H7 (cell line): ENCODE measurements at regions not wholly inside any gene's neighbourhood (a gene's known extent, or its start where the extent isn't known, plus 50 kb on each side); places are given as distances from the start of the nearest gene placed in this dataset.
"Not testable (repeated sequence)": the region's sequence is repeated elsewhere in the genome, so short reads cannot be mapped to it uniquely, and the experiment has no call there.

ENCODE experiments used
- DNase-seq: peaks from one replicate; pipeline ENCODE4 v3.0.0; 2012
- H3K27me3 ChIP-seq: 2 replicates; pipeline ENCODE4 v1.6.0; 2011; ENCODE audit warnings: mild to moderate bottlenecking, low read length; ENCODE audit not compliant: control insufficient read depth, insufficient read depth
- H3K36me3 ChIP-seq: replicated peaks from 2 replicates; pipeline ENCODE4 v1.5.1; 2011; ENCODE audit warnings: low read length; ENCODE audit not compliant: control insufficient read depth, insufficient read depth
- H3K4me3 ChIP-seq: 2 replicates; pipeline ENCODE4 v1.5.1; 2011; ENCODE audit warnings: low read depth, mild to moderate bottlenecking, control low read depth, low read length, moderate library complexity; ENCODE audit not compliant: insufficient read depth

DNA sequence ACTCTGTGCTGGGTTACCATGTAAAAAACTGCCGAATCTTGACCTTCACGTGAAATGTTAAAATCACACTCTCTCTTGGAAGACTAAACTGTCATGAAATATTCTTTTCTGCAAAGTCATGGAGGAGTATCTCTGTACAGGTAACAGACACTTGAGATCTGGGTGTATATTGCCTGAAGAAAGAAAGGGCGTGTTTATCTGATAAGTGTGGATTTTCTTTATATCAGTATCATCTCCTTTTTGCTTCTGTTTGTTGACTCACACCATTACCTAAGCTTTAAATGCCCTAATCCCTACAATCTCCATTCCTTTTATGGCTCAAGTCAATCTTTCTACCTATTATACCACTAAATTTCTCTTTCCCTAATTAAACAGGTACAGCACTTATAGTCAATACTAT, 673.2 kb upstream of the SOX9 start:
- H3K36me3 ChIP-seq = no peaks in the 10 kb centered on the region
- DNase-seq = no peak
- H3K27me3 ChIP-seq = no peaks in the 10 kb centered on the region
- H3K4me3 ChIP-seq = no peak overlapping the region

DNA sequence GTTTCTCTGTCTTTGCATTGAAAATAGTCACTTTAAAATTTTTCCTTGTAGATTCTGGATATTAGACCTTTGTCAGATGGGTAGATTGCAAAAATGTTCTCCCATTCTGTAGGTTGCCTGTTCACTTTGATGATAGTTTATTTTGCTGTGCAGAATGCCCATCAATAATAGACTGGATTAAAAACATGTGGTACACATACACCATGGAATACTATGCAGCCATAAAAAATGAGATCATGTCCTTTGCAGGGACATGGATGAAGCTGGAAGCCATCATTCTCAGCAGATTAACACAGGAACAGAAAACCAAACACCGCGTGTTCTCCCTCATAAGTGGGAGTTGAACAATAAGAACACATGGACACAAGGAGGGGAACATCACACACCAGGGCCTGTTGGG, 670.2 kb upstream of the SOX9 start:
- not testable (repeated sequence) for H3K4me3 ChIP-seq, H3K27me3 ChIP-seq, H3K36me3 ChIP-seq, DNase-seq

DNA sequence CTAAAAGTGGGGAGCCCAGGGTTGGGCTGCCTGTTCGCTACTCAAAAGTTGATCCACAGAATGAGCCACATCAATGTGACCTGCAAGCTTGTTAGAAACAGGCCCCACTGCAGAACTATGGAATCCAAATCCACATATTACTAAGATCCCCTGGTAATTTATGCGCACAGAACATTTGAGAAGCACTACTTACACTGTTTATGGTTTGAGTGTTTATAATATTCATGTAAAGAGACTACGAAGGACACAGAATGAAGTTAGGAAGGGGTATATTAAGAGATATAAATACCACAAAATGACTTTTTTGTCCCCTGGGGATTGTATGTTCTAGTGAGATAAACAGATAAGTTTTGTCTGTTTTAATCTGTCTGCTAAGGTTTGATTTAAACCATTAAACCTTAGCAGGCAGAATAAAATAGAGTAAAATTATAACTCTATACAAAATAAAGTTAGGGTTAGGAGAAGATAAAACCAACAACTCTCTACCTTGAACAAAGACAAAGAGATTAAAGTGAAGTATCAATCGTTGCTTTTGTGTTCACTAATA, 666.9 kb upstream of the SOX9 start:
- no peak for DNase-seq
- H3K27me3 ChIP-seq = no peaks in the 10 kb centered on the region
- H3K36me3 ChIP-seq = no peaks in the 10 kb centered on the region
- H3K4me3 ChIP-seq = no peak overlapping the region

DNA sequence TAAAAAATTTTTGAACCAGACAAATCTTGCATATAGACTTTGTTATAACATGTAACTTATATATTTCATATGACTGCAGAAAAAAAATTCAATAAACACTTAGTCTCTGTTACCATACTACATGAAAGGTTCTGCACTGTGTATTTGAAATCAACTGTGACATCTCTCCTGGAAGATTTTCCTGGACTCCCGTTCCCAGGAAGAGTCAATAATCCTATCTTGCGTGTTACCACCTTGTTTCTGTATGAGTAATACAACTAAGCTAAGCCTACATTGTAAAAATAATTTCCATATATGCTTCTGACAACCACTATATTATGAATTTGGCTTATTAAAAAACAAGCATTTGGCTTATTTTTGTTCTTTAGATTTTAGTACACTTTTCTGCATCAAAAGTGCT, 665.6 kb upstream of the SOX9 start:
- DNase-seq = no peak
- no peaks in the 10 kb centered on the region for H3K27me3 ChIP-seq
- no peaks in the 10 kb centered on the region for H3K36me3 ChIP-seq
- H3K4me3 ChIP-seq = no peak overlapping the region

DNA sequence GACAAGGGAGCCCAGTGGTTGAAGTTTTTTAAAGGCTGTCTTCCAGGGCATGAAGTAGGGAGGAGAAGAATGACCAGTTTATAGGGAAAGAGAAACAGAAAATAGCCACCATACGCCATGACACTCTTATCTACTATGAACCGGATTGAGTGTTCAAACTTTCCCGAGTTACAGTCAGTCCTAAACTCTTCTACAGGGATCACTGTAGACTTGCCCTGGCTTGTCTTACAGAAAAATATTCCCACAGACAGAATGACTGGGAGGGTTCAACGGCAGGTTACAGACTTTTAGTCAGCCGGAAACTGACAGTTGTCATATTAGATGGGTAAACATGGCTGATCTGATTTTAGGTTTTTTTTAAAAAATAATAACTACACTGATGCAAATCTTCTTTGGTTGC, 662.5 kb upstream of the SOX9 start:
- Histone ChIP-seq H3K4me3 (no peak overlapping the region), H3K27me3 (no peaks in the 10 kb centered on the region), H3K36me3 (no peaks in the 10 kb centered on the region)
- DNase-seq = no peak

DNA sequence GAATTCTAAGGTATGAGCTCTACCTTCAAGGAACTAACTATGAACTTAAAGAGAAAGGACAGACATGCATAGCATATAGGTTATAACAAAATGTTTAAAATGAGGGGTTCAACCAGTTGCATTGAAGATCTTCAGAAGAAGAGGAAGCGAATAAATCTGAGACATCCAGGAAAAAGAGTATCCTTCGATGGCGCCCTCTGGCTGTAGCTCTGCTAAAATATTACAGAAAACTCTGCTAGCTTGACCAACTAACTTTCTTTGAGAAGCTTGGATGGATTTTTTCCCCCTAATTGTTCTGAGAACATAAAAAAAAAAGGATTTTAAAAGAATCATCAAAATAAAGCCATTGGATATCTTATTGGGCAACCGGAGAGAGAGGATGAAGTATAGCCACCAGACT, 659.9 kb upstream of the SOX9 start:
- Histone ChIP-seq H3K27me3 (no peaks in the 10 kb centered on the region), H3K4me3 (no peak overlapping the region), H3K36me3 (no peaks in the 10 kb centered on the region)
- DNase-seq = no peak

DNA sequence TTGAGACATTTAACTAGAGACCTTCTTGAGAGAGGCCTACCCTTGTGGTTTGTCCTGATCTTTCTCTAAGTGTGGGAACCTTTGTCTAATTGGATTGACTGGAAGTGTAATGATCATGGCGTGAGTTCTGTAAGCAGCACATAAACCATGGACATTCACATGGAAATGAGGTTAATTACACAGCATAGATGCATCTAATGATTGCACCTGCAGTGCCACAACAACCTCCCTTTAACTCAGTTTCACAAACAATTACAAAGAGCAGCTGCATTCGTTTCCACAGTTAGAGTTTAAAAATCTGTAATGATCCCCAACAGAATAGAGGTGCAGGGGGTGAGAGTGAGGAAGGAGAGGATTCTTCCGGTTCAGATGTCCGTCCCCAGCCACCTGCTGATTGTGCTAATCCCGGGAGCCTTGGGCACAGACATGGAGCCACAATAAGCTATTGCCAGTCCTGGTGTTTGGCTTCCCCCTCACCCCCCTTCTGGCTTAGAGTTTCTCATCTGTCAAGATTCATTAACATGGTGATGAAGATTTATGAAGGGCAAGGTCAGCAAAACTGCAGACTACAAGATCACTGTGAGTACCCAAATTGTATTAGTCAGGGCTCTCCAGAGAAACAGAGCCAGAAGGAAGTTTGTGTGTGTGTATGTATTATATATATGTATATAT, 659.2 kb upstream of the SOX9 start:
- Histone ChIP-seq H3K36me3 (no peaks in the 10 kb centered on the region), H3K27me3 (no peaks in the 10 kb centered on the region)

DNA sequence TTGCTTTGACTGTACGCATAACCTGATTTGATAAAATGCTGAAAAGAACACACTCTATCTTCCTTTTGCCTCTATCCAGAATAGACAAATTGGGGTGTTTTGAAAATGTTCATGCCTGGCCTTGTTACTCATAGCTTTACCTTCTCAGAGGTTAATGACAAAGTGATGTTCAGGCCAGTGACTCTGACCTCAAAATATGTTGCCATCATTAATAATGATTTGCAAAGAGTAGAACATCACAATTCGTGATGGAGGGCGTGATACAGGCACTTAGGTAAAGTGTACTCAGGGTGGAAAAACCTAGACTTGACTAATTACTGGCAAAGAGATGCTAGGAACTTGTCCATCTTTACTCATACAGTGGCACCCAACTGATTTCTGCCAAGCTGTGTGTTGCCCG, 656.6 kb upstream of the SOX9 start:
- H3K36me3 ChIP-seq = no peaks in the 10 kb centered on the region
- DNase-seq = no peak
- no peak overlapping the region for H3K4me3 ChIP-seq
- no peaks in the 10 kb centered on the region for H3K27me3 ChIP-seq

More for the DNA sequence above, 659.2 kb upstream of the SOX9 start:
- H3K4me3 ChIP-seq = no peak overlapping the region
- no peak for DNase-seq

DNA sequence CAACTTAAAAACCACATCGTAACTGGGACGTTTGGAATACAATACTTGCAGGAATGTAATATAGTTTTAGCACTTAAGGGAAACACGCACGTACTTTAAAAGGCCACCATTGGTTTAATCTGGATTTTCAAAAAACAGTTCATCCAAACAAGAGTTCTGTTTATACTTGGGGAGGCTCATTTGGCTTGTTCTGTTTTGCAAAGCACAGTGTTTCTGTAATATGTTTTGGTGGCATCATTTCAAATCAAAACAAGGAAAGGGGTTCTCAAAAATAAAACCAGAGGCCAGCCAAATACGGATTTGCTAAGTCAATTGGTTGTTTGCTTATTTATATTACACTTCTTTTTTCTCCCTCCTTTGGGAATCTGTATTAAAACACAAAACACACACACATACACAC, 656.1 kb upstream of the SOX9 start:
- H3K36me3 ChIP-seq = no peaks in the 10 kb centered on the region
- DNase-seq = no peak
- H3K27me3 ChIP-seq = no peaks in the 10 kb centered on the region
- H3K4me3 ChIP-seq = no peak overlapping the region

DNA sequence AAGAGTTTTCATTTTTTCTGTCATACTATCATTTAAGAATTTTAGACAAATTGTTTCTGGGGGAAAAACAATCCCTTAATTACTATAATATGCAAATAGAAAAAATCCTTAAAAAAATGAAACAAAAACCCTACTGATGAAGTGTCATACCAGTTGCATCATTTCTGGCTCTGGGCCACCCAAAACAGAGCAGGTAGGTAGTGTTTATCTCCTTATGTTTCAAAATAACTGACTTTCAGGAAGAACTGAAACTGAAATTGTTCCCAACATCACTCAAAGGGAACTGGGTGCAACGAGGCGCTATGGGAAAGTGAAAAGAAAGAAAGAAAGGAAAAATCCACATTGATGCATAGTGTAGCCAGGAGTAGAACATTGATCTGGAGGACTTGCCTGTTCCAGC, 653.1 kb upstream of the SOX9 start:
- Histone ChIP-seq H3K27me3 (no peaks in the 10 kb centered on the region), H3K36me3 (no peaks in the 10 kb centered on the region), H3K4me3 (no peak overlapping the region)
- DNase-seq = no peak

DNA sequence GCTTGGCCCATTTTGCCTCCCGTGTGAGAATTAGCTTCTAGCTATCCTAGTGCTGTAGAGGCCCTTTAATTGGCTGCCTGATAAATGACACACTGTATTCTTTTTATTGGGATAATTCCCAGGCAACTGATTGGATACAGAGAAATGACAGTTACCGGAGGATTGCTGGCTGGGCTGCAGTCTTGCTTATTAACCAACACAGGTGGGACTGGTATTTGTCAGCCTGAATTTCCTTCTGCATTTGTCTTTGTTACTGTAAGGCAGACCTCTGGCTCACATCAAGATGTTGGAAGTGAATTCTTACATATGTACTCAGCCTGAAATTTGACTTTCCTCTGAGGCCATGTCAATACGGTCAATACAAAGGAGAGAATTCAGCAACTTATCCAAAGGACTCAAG, 650.8 kb upstream of the SOX9 start:
- Histone ChIP-seq H3K4me3 (no peak overlapping the region), H3K27me3 (no peaks in the 10 kb centered on the region), H3K36me3 (no peaks in the 10 kb centered on the region)
- DNase-seq = no peak

DNA sequence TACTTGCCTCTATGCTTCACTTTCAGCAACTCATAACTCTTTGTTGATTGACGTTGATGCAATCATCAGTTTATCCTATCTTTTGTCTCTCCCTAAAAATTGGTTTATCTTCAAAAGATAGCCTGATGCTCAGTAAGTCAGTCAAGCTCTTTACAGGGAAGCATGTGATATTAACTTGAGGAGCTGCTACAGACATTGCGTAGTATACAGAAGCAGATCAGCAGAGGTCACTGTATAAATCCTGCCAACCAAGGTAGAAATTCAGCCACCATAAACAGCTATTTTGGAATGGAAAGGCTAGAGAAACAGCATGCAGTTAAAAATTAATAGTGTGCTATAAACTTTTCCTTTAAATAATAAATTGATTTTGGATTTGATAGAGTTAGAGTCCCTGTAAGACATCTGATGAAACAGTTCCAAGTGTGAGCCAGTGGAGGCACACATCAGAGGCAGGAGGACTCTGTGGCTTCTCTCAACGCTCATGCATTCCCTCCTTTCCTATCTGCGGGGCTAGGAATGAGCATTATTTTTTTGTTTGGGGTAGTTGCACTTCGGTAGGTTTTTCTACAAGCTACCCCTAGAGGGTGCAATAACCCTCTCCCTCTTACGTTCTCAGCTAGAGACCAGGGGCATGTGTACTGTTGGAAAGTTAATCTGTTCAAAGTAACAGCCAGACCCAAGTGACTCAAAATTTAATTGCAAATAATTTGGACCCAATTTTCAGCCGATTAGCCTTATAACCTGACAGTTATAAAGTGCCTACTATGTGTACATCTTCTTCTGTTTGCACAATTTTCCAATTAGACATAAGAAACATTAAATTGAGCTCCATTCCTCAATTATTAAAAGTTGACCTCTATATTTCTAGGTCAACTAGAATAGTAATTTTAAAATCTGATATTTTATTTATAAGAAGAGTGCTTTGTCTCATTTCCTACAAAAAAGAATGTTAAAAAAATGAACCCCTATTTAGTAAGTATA, 647.7 kb upstream of the SOX9 start:
- Histone ChIP-seq H3K27me3 (no peaks in the 10 kb centered on the region), H3K36me3 (no peaks in the 10 kb centered on the region), H3K4me3 (no peak overlapping the region)
- peak; percentile 50 for DNase-seq

DNA sequence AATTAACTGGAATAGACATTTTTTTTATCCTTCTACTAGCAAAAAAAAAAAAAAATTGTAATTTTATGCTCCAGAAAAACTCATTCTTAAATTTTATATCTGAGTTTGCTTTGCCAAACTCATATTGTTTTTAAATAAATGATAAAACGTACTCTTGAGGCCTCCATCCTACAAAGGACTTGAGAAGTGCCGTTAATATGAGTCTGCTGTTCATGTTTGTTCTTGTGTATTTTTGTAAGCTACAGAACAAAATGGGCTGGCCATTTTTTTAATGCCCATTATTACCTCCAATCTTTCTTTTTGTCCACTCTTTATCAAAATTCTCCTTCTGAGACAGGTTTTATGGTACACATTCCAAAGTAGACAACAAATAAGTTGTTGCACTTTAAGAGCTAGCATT, 643.5 kb upstream of the SOX9 start:
- Histone ChIP-seq H3K4me3 (no peak overlapping the region), H3K36me3 (no peaks in the 10 kb centered on the region), H3K27me3 (no peaks in the 10 kb centered on the region)
- no peak for DNase-seq

DNA sequence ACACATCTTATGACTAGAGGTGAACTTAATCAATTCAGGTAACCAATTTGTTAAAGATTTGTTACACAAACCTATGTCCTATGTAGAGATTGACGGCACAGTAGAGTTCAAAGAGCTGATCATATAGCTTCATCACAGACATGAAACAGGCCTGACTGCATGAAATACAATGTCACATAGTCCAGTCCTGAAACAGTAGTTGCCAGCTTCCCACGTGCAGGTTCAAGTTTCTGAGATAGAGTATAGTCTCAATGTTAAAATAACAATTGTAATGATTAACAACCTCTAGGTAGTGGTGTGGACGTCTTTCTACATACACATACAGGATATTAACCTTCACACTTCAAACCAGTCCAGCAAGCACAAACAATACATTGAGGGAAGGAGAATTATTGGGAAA, 640.7 kb upstream of the SOX9 start:
- H3K4me3 ChIP-seq = no peak overlapping the region
- no peak for DNase-seq
- no peaks in the 10 kb centered on the region for H3K36me3 ChIP-seq
- H3K27me3 ChIP-seq = no peaks in the 10 kb centered on the region

DNA sequence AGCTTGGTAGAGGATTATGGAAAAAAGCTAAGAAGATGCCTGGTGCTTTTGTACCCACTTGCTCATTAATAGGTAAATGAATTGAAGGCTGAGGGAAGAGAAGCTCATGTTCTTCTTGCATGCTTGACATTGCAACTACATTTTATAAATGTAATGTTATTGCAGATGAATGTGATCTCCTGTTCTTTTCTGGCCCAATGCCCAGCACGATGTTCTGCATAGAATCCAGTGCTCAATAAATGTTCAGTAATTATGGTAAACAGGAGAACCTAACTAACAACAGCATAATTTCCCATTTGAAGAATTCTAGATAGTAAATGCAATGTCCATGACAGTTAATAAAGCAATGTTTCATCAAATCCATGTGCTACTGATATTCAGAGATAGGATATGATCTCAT, 638.2 kb upstream of the SOX9 start:
- no peaks in the 10 kb centered on the region for H3K36me3 ChIP-seq
- no peak for DNase-seq
- H3K4me3 ChIP-seq = no peak overlapping the region
- no peaks in the 10 kb centered on the region for H3K27me3 ChIP-seq
